BE2C (cell line): ENCODE measurements at regions not wholly inside any gene's neighbourhood (a gene's known extent, or its start where the extent isn't known, plus 50 kb on each side); places are given as distances from the start of the nearest gene placed in this dataset.

Experiments used
- DNase-seq: peaks from one replicate; pipeline ENCODE4 v3.0.0-alpha.2; 2020
- H3K27me3 ChIP-seq: fragments of 250-450 bp; sonication (Bioruptor Pico); 2 replicates; pipeline ENCODE4 v1.5.1; 2020; ENCODE audit warnings: mild to moderate bottlenecking
- H3K36me3 ChIP-seq: fragments of 250-450 bp; sonication (Bioruptor Pico); 2 replicates; pipeline ENCODE4 v1.5.1; 2020; ENCODE audit warnings: mild to moderate bottlenecking
- H3K4me1 ChIP-seq: fragments of 250-450 bp; sonication (Bioruptor Pico); 2 replicates; pipeline ENCODE4 v1.5.1; 2020
- H3K4me3 ChIP-seq: 2 replicates; pipeline ENCODE4 v1.5.1; 2011; ENCODE audit warnings: low read depth, low read length
- H3K9me3 ChIP-seq: fragments of 250-450 bp; sonication (Bioruptor Pico); 2 replicates; pipeline ENCODE4 v1.5.1; 2020
- TF ChIP-seq, protein P1 (sequence below): IDR thresholded peaks from 2 replicates; pipeline ENCODE4 v1.5.1; 2012; ENCODE audit warnings: mild to moderate bottlenecking, low read depth, low read length

DNA sequence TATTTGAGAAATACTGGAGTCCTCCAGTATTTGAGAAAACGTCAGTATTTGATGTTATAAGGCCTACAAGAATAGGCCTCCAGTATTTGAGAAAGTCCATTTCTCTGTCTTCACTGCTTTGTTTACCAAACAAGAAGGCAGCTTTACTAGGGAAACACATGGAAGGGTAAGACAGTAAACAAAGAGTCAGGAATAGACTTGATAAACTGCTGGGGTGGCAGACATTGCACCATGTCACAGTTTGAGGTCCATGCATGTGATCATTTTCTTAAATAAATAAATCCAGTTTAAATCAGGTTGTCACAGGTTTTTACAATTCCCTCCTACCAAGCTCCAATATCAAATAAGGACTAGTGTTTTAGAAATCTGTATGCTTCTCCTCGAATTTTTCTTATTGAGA lies 1431.0 kb upstream of the SPRY2 start:
- no peak overlapping the region for H3K4me3 ChIP-seq
- no peaks in the 10 kb centered on the region for H3K4me1 ChIP-seq
- no peaks in the 10 kb centered on the region for H3K36me3 ChIP-seq
- H3K27me3 ChIP-seq = no peaks in the 10 kb centered on the region
- TF ChIP-seq, protein P1, sequence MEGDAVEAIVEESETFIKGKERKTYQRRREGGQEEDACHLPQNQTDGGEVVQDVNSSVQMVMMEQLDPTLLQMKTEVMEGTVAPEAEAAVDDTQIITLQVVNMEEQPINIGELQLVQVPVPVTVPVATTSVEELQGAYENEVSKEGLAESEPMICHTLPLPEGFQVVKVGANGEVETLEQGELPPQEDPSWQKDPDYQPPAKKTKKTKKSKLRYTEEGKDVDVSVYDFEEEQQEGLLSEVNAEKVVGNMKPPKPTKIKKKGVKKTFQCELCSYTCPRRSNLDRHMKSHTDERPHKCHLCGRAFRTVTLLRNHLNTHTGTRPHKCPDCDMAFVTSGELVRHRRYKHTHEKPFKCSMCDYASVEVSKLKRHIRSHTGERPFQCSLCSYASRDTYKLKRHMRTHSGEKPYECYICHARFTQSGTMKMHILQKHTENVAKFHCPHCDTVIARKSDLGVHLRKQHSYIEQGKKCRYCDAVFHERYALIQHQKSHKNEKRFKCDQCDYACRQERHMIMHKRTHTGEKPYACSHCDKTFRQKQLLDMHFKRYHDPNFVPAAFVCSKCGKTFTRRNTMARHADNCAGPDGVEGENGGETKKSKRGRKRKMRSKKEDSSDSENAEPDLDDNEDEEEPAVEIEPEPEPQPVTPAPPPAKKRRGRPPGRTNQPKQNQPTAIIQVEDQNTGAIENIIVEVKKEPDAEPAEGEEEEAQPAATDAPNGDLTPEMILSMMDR = no peak
- no peaks in the 10 kb centered on the region for H3K9me3 ChIP-seq
- DNase-seq = no peak

DNA sequence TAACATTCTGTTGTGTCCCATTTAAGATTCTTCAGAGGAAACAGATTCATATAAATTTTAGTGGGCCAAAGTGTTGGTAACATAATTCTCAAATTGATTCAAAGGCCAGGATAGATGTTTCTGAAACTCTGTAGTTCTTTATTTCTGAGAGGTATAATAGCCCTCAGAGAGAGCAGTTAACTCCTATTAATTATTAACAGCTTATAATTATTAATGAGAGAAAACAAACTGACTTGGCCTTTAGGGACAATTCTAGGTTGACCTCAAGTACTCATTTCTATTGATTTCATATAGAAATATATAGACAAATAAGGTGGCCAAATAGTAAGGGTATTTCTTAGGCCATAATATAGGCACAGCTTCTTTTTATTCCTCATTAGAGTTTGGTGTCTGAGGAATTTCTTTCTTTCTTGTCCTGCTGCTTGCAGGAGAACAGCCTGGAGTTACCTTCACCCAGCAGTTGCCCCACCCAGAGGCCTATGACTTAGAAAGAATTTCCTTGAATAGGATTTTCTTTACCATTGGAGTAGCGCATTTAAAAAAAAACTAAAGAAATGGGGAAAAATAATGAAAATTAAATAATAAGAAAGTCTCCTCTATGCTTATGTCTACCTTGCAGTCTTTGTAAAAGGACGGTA lies 1430.1 kb upstream of the SPRY2 start:
- Histone ChIP-seq H3K27me3 (no peaks in the 10 kb centered on the region), H3K4me1 (no peaks in the 10 kb centered on the region), H3K36me3 (no peaks in the 10 kb centered on the region), H3K4me3 (no peak overlapping the region), H3K9me3 (no peaks in the 10 kb centered on the region)
- no peak for DNase-seq
- TF ChIP-seq, protein P1 = no peak

DNA sequence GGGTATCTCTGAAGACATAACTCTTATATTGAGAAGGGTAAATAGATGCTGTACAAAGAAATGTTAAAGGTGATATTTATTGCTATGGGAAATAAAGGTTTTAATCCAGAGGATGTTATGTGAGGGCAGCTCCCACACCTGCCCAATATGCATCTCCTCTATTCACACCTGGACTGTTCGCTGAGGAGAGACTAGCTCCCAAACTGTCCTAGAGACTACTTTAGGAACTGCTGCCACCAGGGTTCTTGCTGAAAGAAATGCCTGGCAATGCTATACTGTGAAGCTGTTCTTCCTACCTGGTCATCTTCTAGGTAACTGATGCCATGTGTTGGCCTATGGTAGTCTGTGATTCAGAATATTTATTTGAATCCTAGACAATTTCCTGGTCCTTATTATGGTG lies 1421.5 kb upstream of the SPRY2 start:
- H3K27me3 ChIP-seq = no peaks in the 10 kb centered on the region
- DNase-seq = no peak
- H3K4me1 ChIP-seq = no peaks in the 10 kb centered on the region
- no peaks in the 10 kb centered on the region for H3K9me3 ChIP-seq
- H3K4me3 ChIP-seq = no peak overlapping the region
- no peaks in the 10 kb centered on the region for H3K36me3 ChIP-seq
- TF ChIP-seq, protein P1 = no peak

DNA sequence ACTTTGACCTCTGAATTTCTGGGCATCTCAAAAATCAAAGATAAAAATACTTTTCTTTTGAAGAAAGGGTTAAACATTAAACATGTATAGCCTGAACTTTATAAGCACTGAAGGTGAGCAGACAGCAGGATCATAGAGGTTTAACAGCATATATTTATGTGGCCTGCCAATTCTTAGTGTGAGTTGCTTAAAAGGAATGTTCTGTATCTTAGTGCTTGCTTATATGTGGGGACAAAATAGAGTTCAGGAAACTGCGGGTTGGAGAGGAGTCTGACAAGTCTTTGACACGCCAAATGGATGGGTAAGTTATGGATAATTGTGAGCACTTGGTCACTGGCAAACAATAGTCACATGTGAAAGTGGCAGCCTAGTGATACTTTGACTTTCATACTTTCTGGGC lies 1419.4 kb upstream of the SPRY2 start:
- Histone ChIP-seq H3K4me1 (no peaks in the 10 kb centered on the region), H3K4me3 (no peak overlapping the region), H3K36me3 (no peaks in the 10 kb centered on the region), H3K9me3 (no peaks in the 10 kb centered on the region), H3K27me3 (no peaks in the 10 kb centered on the region)
- TF ChIP-seq, protein P1 = no peak
- no peak for DNase-seq

DNA sequence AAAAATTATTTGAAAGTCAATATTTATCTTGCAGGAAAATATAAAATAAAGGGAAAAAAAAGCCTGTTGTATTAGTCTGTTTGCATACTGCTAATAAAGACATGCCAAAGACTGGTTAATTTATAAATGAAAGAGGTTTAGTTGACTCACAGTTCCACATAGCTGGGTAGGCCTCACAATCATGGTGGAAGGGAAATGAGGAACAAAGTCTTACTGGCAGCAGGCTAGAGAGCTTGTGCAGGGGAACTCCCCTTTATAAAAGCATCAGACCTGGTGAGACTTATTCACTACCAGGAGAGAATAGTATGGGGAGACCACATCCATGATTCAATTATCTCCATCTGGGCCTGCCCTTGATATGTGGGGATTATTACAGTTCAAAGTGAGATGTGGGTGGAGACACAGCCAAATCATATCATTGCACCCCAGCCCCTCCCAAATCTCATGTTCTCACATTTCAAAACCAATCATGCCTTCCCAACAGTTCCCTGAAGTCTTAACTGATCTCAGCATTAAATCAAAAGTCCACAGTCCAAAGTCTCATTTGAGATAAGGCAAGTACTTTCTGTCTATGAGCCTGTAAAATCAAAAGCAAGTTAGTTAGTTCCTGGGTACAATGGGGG lies 1416.5 kb upstream of the SPRY2 start:
- no peak overlapping the region for H3K4me3 ChIP-seq
- no peaks in the 10 kb centered on the region for H3K27me3 ChIP-seq
- no peak for DNase-seq
- H3K9me3 ChIP-seq = no peaks in the 10 kb centered on the region
- no peaks in the 10 kb centered on the region for H3K4me1 ChIP-seq
- H3K36me3 ChIP-seq = no peaks in the 10 kb centered on the region
- TF ChIP-seq, protein P1 = no peak

DNA sequence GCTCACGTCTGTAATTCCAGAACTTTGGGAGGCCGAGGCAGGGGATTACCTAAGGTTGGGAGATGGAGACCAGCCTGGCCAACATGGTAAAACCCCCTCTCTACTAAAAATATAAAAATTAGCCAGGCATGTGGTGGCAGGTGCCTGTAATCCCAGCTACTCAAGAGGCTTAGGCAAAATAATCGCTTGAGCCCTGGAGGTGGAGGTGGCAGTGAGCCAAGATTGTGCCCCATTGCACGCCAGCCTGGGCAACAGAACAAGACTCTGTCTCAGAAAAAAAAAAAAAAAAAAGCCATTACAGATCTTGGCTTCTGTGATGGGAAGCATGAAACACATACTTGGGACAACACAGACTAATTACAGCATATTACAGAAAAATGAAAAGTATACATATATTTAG lies 1404.5 kb upstream of the SPRY2 start:
- TF ChIP-seq, protein P1 = no peak
- no peaks in the 10 kb centered on the region for H3K27me3 ChIP-seq
- no peaks in the 10 kb centered on the region for H3K9me3 ChIP-seq
- DNase-seq = no peak
- H3K4me1 ChIP-seq = no peaks in the 10 kb centered on the region
- H3K36me3 ChIP-seq = no peaks in the 10 kb centered on the region
- H3K4me3 ChIP-seq = no peak overlapping the region
